CD4-positive, alpha-beta T cell treated with Interleukin-6 for 4 hours (primary cell): ENCODE measurements at regions not wholly inside any gene's neighbourhood (a gene's known extent, or its start where the extent isn't known, plus 50 kb on each side); places are given as distances from the start of the nearest gene placed in this dataset.
A peak's percentile ranks its signal among the peaks of the same experiment; 100 is the strongest.

Source experiments
- DNase-seq: peaks from one replicate; pipeline ENCODE4 v3.0.0-alpha.2; 2020; ENCODE audit warnings: mixed read lengths

- no peak for DNase-seq
Observed at GRCh38 chr15:61621865-61622264, 392.8 kb upstream of the RORA start.

DNA sequence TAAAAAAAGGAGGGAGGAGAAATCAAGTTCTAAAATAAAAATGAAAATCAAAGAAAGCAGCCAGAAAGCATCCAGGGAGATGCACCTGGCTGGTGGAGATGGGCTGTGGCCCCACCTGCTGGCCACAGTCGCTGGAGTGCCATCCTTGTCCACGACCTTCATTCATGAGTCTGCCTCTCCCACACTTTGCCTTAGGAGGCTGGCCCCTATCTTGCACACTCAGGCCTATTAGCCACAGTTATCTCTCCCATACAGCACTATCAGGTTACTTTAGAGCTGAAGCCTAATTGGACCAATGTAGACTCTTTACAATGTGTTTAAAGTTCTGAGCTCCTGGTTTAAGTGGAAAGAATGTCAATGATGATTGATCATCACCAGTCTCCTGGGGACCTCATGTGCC, 392.0 kb upstream of the RORA start:
- DNase-seq = peak; percentile 2

DNA sequence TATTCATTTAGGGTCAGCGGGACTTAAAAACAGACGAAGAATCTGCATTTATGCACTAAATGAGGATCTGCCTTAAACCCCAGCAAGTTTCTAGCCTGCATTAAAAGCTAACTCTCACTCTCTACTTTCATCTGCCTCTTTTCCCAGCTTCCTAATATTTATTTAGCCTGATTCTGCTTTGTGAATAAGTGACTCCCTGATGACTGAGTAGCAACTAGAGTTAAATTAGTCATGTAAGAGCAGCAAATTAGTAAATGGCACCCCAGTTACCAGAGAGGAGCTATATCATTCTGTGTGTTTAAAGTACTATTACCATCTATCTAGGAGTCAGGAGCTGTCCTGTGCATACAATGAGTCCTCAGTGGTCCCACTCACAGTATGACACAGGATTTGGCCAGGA, 391.0 kb upstream of the RORA start:
- no peak for DNase-seq

- DNase-seq = no peak
Observed at GRCh38 chr15:61613729-61614128, 384.6 kb upstream of the RORA start.

DNA sequence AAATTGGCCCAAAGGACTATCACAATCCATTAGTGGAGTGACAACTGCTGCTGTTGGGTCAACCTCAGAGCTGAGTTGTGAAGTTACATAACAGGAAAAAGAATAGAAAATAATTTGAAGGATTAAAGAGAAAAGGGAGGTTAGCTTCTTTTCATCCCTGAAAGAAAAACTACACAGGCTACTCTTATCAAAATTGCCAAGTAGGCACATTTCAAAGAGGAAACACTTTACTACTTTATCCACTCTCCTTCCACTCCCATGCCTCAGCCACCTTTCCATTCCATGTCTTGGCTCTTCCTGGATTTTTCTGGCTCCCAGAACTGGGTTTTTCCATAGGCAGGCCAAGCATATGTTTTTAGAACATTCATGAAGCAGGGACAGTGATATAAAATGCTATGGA, 384.0 kb upstream of the RORA start:
- no peak for DNase-seq

GRCh38 chr15:61612111-61612510, 383.0 kb upstream of the RORA start:
- no peak for DNase-seq

DNA sequence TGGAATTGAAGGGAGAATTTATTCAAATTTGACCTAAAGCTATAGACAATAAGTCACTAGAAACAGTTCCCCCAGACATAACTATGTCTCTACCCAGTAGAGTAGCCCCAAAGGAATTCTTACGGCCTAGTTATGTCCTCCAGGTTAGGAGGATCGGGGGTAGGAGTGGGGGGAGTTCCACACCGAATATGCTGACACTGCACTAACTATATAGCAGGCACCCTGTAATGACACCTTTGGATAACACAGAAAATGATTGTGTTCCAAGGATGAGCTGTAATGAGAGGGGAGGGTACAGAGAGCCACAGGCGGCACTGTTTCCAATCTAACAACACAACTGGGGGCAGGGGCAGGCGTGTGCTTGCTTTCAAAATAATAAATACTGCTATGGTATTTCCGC, 376.2 kb upstream of the RORA start:
- no peak for DNase-seq

- no peak for DNase-seq
Observed at GRCh38 chr15:61598655-61599054, 369.6 kb upstream of the RORA start.

- no peak for DNase-seq
Observed at GRCh38 chr15:61584410-61584809, 355.3 kb upstream of the RORA start.

GRCh38 chr15:61582092-61582491, 353.0 kb upstream of the RORA start:
- no peak for DNase-seq

GRCh38 chr15:61575597-61575996, 346.5 kb upstream of the RORA start:
- DNase-seq = no peak

DNA sequence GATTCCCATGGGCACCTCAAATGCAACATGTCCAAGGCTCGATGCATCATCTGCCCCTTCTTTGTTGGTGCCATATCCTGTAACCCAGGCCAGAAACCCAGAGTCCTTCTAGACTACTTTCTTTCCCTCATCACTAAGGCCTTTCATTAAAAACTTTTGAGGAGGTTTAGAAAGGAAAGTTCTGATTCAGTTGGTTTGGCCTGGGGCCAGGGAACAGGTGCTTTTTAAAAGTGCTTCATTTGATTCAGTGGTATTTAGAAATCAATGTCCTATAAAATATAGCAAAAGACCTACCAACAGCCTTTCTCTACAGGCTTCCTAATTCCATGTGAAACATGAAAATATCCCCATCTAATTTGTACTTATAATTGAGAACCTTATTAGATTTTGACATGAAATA, 341.9 kb upstream of the RORA start:
- no peak for DNase-seq

GRCh38 chr15:61564785-61565184, 335.7 kb upstream of the RORA start:
- DNase-seq = no peak

DNA sequence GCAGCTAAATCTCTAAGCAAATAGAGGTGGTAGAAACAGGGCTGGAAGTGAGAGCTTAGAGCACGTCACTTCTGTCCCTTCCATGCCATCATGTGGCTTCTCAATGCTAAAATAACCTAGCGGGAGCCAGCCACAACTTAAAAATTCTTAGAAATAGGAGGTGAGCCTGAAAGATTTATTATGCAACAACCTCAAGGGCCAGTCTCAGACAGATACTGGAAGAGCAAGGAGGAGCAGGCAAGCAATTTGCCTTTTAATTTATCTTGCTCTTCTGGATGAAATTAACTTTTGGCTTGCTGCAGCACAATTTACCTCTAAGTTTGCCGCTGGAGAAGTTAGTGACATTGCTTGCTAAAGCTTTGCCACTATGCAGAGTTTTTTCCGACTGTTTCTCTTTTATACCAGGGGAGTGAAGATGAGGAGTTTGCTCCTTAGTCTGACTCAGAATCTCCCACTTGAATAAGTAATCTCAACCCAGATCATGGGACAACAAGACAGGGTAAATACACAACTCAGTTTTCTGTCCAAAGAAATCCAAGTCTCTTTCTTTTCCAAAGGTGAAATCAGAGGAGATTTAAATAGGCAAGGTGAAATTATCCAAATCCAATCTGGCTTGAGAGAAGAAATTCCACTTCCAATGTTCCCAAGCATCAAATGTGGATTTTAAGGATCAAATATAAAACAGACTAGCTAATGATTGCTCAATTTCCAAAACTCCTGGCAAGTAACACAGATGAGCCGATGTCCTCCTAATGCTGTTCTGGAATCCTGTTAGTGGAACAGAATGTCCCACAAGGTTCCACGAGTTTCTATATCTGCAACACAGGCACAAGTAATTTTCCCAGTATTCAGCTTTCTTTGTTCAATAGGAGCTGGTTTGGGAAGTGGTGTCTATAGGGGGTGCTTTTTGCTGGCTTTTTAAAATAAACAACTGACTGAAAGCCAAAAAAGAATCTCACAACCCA, 329.4 kb upstream of the RORA start:
- DNase-seq = no peak

- DNase-seq = no peak
Observed at GRCh38 chr15:61556037-61556648, 327.0 kb upstream of the RORA start.

DNA sequence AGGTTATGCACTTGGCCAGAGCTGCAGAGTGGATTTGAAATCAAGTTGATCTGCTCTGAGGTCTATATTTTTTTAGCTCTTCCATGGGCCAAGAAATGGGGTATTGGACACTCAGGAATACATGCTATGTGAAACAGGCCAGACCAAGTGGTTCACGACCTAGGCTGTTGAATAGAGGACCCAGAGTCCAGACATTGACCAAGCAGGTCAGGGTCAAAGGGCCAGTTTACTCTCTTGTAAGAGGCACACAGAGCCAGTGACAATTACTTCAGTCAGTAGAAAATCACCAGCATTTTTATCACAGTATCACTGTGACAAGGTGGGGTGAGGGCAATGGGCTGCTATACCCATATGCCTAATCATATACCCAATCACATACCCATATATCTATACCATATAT, 320.6 kb upstream of the RORA start:
- no peak for DNase-seq

GRCh38 chr15:61545763-61546162, 316.7 kb upstream of the RORA start:
- DNase-seq = no peak

- no peak for DNase-seq
Observed at GRCh38 chr15:61541516-61541915, 312.4 kb upstream of the RORA start.

DNA sequence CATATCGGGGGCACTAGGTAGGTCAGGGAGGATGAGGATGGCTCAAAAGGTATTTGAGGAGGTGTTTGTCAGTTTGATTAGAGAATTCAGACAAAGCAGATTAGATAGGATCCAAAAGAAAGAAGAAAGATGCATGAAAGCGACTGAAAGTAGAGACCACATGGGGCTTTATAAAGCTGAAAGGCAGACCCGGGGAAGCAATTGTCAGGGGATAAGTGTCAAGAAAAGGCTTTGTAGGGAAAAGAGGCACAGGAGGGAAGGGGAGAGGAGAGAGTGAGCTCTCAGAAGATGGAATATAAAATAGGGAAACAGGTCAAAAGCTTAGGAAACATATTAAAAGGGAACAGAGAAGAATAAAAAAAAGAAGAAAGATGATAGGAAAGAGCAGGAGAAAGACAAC, 308.2 kb upstream of the RORA start:
- DNase-seq = no peak

DNA sequence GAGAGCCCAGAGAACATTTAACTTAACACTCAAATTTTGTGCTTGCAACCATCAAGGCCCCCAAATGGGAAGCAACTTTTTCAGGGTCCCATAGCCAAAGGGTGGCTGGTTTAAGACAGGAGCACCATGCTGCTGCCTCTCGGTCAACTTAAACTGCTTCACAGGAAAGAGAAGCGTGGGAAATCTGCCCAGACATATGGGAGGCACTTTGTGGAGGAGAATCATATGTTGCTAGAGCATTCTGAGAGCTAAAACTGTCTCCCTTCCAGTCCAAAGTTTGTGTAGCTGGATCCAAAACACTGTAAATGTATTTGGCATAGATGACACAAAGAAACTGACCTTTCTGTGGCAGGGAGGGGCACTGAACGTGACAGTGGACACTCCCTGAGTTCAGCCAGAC, 305.9 kb upstream of the RORA start:
- DNase-seq = no peak

GRCh38 chr15:61530769-61531168, 301.7 kb upstream of the RORA start:
- DNase-seq = no peak

DNA sequence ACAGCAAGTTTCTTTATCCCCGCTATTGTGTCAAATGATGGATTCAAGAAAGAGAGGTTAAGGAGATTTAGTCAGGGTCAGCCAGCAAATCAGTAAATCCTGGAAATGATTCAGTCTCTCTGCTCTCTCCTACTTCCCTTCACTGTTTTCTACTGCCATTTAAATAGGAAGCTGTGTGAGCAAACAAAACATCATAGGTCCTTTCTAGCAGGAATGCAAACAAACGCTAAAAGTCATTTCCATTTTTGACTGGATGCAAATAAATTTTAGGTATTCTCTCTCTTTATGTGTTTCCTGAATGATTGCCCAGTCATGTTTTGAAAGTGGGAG, 299.4 kb upstream of the RORA start:
- no peak for DNase-seq

- DNase-seq = no peak
Observed at GRCh38 chr15:61527836-61528580, 298.9 kb upstream of the RORA start.

GRCh38 chr15:61524545-61524944, 295.4 kb upstream of the RORA start:
- DNase-seq = no peak
